Right renal pelvis (tissue), 4 donors: ENCODE measurements at regions not wholly inside any gene's neighbourhood (a gene's known extent, or its start where the extent isn't known, plus 50 kb on each side); places are given as distances from the start of the nearest gene placed in this dataset.
"Not testable (repeated sequence)": the region's sequence is repeated elsewhere in the genome, so short reads cannot be mapped to it uniquely, and the experiment has no call there.

Source experiments
- DNase-seq, 4 donors: peaks; one replicate each; pipeline ENCODE4 v3.0.0-alpha.2; 2013; ENCODE audit warnings: low read depth in 4 of 4, low spot score in 3 of 4, missing footprints in 1 of 4

DNA sequence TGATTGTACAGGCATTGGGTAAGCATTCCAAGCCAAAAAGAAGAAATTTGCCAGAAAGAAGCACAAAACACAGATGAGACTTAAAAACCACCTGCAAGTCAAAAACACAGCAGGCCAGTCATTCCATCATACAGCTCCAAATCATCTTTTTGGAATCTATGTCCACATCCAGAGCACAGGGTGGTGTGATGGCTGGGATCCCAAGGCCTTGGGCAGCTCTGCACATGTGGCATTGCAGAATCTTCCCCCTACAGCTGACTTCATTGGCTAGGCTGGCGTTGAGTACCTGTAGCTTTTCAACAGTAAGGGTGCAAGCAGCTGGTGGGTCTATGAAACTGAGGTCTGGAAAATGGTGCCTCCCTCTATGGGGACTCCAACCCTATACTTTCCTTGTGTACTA lies 236.7 kb downstream of the CWH43 start:
- DNase-seq, result not testable (repeated sequence)

DNA sequence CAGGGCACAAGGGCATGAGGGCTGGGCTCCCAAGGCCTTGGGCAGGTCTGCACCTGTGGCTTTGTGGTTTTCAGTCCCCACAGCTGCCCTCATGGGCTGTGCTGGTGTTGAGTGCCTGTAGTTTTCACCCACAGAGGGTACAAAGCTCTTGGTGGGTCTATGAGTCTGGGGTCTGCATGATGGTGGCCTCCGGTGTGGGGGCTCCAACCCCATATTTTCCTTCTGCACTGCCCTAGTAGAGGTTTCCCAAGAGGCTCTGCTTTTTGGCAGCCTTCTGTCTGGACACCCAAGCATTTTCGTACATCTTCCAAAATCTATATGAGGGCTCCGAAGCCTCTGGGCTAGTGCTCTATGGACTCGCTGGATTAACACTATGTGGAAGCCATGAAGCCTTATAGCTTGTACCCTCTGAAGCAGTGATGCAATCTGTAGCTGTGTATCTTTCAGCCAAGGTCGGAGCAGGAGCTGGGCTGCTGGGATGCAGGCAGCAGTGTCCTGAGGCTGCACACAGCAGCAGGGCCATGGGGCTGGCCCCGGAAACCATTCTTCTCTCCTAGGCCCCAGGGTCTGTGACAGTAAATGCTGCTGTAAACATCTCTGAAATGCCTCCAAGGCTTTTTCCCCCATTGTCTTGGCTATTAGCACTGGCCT lies 240.3 kb downstream of the CWH43 start:
- DNase-seq, result not testable (repeated sequence)

DNA sequence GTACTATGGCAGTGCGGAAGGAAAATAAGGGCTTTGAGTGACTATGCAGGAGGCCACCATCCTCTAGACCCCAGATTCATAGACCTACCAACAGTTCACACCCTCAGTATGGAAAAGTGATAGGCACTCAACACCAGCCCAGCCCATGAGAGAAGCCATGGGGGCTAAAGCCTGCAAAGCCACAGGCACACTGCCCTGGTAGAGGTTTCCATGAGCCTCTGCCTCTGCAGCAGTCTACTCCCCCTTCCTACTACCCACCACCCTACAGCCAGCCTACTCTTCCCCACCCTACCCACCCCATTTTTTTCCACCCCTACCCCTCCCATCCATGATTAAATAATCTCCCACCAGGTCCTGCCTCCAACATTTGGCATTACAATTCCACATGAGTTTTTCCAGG lies 241.9 kb downstream of the CWH43 start:
- not testable (repeated sequence) for DNase-seq

DNA sequence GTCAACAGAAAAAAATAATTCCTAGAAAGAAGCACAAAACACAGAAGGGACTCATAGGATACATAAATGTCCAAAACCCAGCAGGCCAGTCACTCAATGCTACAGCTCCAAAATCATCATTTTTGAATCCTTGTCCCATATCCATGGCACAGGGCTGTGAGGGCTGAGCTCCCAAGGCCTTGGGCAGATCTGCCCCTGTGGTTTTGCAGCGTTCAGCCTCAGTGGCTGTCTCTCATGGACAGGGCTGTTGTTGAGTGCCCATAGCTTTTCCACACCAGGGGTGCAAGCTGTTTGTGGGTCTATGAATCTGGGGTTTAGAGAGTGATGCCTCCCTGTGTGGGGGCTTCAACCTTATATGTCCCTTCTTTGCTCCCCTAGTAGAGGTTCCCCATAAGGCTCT lies 243.2 kb downstream of the CWH43 start:
- not testable (repeated sequence) for DNase-seq

DNA sequence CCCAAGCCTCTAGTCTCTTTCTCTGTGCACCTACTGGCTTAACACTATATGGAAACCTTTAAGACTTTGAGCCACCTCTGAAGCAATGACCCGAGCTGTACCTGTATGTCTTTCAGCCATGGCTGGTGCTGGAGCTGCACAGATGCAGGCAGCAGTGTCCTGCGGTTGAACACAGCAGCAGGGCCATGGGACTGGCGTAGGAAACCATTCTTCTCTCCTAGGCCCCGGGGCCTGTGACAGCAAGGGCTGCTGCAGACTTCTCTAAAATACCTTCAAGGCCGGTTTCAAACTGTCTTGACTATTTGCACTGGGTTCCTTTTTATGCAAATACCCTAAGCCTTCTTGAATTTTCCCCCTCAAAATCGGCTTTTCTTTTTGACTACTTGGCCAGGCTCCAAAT lies 243.6 kb downstream of the CWH43 start:
- not testable (repeated sequence) for DNase-seq

DNA sequence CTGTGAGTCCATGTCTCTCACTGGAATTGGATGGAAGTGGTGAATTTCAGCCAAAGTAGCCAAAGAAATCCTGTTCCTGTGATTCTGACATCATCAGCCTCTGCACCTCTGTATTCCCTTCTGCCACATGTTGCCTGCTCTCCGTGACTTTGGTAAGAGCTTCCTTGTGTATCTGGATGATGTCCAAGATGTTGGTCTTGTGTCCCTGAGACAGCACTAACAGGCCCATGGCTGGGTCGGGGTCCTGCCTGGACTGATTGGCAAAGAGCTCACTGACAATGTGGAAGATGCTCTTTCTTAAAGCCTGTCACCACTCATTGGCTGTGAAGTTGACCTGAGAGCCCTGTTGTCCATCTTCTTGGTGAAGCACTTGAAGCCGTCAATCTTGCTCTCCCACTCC lies 247.3 kb downstream of the CWH43 start:
- not testable (repeated sequence) for DNase-seq

DNA sequence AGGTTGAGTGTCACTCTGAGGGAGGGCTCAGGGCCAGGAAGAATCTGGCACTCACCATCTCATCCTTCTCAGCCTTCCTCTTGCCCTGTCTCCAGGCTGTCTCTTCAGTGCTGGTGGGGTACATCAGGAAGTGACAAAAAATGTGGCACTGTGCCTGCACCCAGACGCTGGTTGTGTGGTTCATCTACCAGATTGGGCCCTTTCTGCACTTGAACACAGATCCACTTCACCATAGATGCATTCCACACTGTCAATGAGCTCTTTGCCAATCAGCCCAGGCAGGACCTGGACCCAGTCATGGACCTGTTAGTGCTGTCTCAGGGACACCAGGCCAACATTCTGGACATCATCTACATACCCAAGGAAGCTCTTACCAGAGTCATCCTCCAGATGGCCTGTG lies 247.7 kb downstream of the CWH43 start:
- DNase-seq, result not testable (repeated sequence)

DNA sequence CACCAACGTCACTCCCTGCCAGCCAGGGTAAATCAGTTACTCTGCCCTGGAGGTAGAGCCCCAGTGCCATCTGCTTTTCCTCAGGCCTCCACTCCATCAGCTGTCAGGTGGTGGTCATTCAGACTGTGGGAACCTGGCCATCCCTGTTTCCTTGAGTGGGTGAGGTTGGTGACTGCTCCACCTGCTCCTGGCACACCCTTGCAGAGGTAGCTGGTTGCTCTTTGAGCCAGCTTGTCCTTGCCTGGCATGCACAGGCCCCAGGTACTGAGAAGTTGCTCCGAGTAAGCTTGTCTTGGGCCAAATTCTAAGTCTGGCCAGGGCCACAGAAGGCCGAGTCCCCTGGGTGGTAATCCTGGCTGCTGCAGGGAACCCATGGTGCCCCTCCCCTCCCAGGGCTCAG lies 248.3 kb downstream of the CWH43 start:
- DNase-seq, result not testable (repeated sequence)

DNA sequence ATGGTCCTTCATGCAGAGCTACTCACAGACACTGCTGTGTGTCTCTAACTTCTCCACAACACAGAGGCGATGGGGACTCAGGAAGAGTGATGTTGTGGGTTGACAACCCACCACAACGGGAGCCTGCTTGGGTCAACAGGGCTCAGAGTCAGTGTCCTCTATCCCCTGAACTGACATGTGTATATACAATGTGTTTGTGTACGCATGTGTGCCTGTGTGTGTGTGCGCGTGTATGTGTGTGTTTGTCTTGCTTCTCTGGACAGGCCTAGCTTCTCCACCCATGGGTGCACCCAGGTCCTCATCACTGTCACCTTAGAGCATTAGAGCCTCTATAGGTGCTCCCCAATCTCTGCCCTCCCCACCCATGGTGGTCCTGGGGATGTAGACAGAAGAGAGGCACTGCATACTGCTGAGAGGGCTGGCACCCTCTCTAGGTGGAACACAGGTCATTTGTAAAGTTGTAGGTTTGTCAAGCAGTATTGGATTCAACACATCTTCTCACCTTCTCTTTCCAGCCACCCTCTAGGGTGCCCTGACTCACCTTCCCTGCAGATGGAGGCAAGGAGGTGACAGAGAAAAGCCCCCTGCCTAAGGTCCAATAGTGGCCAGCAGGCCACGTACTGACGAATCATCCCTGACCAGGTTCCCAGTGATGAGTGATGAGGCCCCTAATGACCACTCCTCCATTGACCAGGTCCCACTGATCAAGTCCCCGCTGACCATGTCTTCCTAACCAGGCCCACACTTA lies 249.5 kb downstream of the CWH43 start:
- DNase-seq, result not testable (repeated sequence)

DNA sequence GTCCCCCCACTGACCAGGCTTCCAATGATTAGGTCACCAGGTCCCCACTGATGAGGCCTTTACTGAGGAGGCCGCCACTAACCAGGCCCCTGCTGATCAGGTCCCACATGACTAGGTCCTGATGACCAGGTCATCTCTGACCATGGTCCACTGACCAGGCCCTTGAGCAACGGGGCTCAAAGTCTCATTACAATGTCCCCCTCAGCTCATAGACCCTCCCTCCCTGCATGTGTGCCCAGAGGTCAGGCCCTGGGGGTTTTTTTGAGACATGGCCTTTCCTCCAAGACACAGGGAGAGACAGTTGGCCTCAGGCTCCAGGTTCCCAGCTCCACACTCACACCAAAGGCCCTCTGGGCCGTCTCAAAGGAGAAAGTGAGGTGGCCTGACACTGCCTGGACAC lies 250.4 kb downstream of the CWH43 start:
- DNase-seq, result not testable (repeated sequence)

DNA sequence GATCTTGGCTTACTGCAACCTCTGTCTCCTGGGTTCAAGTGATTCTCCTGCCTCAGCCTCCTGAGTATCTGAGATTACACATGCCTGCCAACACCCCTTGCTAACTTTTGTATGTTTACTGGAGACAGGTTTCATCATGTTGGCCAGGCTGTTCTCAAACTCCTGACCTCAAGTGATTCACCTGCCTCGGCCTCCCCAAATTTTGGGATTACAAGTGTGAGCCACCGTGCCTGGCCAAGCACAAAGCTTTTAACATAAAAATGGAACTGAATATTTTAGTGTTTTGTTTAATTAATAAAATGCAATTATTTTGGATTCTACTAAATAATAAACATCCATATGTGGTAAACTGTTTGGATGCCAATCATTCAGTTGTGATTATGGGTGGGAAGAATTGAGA lies 255.2 kb downstream of the CWH43 start:
- not testable (repeated sequence) for DNase-seq

DNA sequence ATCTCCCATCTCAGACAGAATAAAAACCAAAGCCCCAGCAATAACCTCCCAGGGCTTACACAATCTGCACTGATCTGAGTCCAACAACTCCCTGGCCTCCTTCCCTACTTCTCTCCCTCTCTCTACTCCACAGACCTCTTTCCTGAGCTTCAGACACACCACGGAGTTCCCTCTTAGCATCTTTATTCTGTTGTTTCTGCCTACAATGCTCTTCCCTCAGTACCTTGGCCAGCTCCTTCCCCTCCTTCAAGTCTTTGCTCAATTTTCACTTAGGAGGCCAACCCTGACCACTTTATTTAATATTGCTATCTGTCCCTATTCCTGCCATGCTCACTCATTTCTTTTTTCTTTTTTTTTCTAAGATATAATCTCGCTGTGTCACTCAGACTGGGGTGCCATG lies 276.7 kb downstream of the CWH43 start:
- DNase-seq, result not testable (repeated sequence)

DNA sequence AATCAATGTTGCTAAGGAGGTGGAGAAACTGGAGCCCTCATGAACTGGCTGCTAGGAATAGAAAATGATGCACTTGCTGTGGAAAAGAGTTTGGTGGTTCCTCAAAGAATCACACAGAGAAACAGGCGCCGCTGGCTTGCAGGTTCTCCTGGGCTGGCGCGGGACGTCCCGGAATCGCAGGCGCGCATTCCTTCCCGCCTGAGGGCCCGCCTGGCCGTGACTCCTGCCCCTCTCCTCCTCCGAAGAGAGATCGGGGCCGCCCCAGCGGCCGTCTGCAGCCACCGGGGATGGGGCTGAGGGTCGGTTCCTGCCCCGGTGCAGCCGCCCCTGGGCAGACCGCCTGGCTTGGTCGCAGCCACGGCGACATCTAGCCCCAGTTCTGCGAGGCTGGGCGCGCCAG lies 284.4 kb downstream of the CWH43 start:
- not testable (repeated sequence) for DNase-seq

DNA sequence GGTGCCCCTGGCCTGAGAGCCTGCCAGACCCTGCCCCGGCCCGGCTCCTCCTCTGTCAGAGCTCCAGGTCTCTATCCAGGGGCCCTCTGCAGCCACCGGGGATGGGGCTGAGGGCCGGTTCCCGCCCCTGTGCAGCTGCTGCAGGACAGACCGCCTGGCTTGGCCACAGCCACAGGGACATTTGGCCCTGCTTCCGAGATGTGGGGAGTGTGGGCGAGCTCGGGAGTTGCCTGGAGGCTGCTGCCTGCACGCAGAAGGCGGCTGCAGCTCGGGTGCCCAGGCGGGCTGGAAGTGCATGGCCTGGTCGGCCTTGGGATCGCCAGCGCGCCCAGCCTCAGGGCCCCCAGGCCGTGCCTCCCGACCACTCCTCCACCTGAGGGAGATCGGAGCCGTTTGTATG lies 284.8 kb downstream of the CWH43 start:
- DNase-seq, result not testable (repeated sequence)

DNA sequence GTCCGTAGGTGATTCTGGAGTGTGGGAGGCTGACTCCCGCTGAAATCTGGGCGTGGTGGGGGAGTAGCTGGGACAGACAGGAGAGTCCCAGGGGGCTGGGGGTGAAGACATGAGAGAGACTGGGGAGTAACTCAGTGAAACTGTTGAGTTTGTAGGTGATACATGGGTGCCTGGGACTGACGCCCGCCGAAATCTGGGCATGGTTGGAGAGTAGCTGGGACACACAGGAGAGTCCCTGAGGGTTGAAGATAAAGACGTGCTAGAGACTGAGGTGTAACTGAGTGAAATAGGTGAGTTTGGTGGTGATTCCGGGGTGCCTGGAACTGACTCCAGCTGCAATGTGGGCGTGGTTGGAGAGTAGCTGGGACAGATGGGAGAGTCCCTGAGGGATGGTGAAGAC lies 299.8 kb downstream of the CWH43 start:
- DNase-seq, result not testable (repeated sequence)

DNA sequence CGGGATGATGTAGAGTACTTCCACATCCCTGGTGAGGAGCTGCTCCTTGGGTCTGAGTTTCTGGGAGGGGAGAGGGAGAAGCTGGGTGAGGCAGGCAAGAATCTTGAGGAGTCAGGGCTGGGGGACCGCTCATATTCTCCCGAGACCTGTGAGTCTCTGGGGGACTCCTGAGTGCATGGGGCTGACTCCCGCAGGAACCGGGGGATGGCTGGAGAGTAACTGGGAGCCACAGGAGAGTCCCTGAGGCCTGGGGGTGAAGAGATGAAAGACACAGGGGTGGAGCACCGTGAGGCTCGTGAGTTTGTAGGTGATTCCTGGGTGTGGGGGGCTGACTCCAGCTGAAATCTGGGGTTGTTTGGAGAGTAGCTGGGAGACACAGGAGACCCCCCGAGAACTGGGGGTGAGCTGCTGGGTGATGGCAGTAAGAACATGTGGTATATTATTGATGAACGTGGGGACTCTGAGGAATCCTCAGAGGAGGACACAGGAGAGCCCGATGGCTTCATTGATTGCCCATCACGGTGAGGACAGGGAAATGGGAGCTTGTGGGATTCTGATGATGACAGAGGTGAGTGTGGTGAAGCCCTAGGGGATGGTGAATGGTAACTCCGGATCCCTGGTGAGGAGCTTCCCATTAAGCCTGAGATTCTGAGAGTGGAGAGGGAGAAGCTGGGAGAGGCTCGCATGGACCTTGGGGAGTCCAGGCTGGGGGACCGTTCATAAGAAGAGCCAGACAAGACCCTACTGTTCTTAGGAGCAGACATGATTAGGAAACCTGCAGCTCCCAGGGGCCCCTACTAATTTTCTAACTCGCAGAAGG lies 301.1 kb downstream of the CWH43 start:
- DNase-seq, result not testable (repeated sequence)

DNA sequence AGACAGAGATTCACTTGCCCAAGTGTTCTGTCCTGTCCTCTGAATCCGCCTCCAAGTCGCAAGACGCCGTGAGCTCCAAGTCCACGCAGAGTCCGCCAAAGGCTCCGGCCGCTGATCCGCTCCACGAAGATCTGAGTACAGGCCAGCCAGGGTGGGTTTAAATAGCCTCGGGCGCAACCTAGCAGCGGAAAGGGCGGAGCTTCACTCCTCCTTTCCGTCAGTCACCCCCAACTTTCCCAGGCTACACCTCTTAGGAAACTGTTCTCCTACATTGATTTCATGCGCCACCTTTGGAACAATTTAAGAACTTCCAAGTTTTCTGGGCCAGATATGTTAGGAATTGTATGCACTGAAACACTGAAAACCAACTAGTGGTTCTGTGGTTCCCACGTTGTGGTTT lies 301.8 kb downstream of the CWH43 start:
- not testable (repeated sequence) for DNase-seq

DNA sequence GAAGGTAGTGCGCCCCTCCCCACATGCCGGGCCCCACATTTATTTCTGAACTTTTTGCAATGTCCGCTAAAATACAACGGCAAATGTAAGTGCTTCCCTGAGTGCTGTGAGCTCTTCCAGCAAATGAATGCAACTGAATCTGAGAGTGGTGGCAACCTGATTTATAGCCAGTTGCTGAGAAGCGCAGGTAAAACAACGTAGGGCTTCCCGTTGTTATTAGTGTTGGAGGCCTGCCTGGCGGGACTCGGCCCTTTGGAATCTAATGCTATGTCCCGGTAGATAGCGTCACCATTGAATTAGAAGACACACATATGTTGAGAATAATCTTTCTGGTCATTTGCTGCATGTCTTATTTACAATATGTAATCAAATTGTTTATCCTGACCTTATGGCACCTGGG lies 302.7 kb downstream of the CWH43 start:
- not testable (repeated sequence) for DNase-seq

DNA sequence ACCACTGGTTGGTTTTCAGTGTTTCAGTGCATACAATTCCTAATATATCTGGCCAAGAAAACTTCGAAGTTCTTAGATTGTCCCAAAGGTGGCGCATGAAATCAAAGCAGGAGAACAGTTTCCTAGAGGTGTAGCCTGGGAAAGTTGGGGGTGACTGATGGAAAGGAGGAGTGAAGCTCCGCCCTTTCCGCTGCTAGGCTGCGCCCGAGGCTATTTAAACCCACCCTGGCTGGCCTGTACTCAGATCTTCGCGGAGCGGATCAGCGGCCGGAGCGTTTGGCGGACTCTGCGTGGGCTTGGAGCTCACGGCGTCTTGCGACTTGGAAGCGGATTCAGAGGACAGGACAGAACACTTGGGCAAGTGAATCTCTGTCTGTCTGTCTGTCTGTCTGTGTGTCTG lies 328.7 kb downstream of the CWH43 start:
- not testable (repeated sequence) for DNase-seq

DNA sequence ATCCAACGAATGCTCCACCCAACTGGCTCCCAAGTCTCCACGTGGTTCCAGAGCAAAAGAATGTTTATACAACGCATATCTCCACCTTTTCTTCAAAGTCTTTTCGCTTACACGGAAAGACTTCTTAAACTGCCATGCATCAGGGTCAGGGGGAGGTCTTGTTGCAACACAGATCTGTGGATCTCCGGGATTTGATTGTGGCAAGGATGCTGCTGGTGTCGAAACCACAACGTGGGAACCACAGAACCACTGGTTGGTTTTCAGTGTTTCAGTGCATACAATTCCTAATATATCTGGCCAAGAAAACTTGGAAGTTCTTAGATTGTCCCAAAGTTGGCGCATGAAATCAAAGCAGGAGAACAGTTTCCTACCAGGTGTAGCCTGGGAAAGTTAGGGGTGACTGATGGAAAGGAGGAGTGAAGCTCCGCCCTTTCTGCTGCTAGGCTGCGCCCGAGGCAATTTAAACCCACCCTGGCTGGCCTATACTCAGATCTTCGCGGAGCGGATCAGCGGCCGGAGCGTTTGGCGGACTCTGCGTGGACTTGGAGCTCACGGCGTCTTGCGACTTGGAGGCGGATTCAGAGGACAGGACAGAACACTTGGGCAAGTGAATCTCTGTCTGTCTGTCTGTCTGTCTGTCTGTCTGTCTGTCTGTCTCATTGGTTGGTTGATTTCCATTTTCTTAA lies 334.8 kb downstream of the CWH43 start:
- DNase-seq, result not testable (repeated sequence)
